Neural cell (in vitro differentiated cells): ENCODE measurements at regions not wholly inside any gene's neighbourhood (a gene's known extent, or its start where the extent isn't known, plus 50 kb on each side); places are given as distances from the start of the nearest gene placed in this dataset.

ENCODE experiments used
- H2AFZ ChIP-seq: fragments of 200-600, 300-800 bp; sonication (generic), shearing (Covaris generic); 2 replicates; pipeline ENCODE4 v1.6.0; 2014; ENCODE audit warnings: low read depth, mild to moderate bottlenecking, antibody characterized with exemption, low read length, moderate library complexity
- H3F3A ChIP-seq: fragments of 200-600 bp; shearing (Covaris generic); 2 replicates; pipeline ENCODE4 v1.6.1; 2016; ENCODE audit warnings: mild to moderate bottlenecking, moderate library complexity, mixed read lengths, antibody characterized with exemption, low read length; ENCODE audit not compliant: insufficient read depth, poor library complexity, severe bottlenecking
- H3K27ac ChIP-seq: fragments of 200-600, 300-800 bp; sonication (generic), shearing (Covaris generic); 2 replicates; pipeline ENCODE4 v1.5.1; 2014; ENCODE audit warnings: mild to moderate bottlenecking, low read length, moderate library complexity
- H3K27me3 ChIP-seq: fragments of 300-800, 200-600 bp; sonication (generic), shearing (Covaris generic); 2 replicates; pipeline ENCODE4 v1.6.0; 2014; ENCODE audit warnings: mild to moderate bottlenecking, low read depth, low read length, moderate library complexity; ENCODE audit not compliant: insufficient read depth
- H3K36me3 ChIP-seq: fragments of 300-800, 200-600 bp; sonication (generic), shearing (Covaris generic); 2 replicates; pipeline ENCODE4 v1.5.1; 2014; ENCODE audit warnings: mild to moderate bottlenecking, antibody characterized with exemption, low read length, moderate library complexity; ENCODE audit not compliant: insufficient read depth
- H3K4me2 ChIP-seq: fragments of 300-800, 200-600 bp; sonication (generic), shearing (Covaris generic); 2 replicates; pipeline ENCODE4 v1.6.0; 2014; ENCODE audit warnings: mild to moderate bottlenecking, low read length
- H3K4me3 ChIP-seq: fragments of 300-800, 200-600 bp; sonication (generic), shearing (Covaris generic); 2 replicates; pipeline ENCODE4 v1.5.1; 2014; ENCODE audit warnings: mild to moderate bottlenecking, low read length, moderate library complexity
- H3K79me2 ChIP-seq: fragments of 200-600 bp; shearing (Covaris generic); replicated peaks from 2 replicates; pipeline ENCODE4 v1.6.0; 2014; ENCODE audit warnings: mild to moderate bottlenecking, low read length, moderate library complexity; ENCODE audit not compliant: insufficient read depth
- H3K9ac ChIP-seq: fragments of 300-800, 200-600 bp; sonication (generic), shearing (Covaris generic); 2 replicates; pipeline ENCODE4 v1.6.1; 2016; ENCODE audit warnings: mild to moderate bottlenecking, low read length, mixed read lengths
- H3K9me2 ChIP-seq: fragments of 200-600 bp; shearing (Covaris generic); 2 replicates; pipeline ENCODE4 v1.6.1; 2016; ENCODE audit warnings: mild to moderate bottlenecking, low read length, mixed read lengths; ENCODE audit not compliant: insufficient read depth
- H3K9me3 ChIP-seq: fragments of 200-600, 300-800 bp; sonication (generic), shearing (Covaris generic); 2 replicates; pipeline ENCODE4 v1.6.1; 2016; ENCODE audit warnings: mild to moderate bottlenecking, mixed run types, low read length, moderate library complexity, mixed read lengths
- H4K20me1 ChIP-seq: fragments of 200-600 bp; shearing (Covaris generic); 2 replicates; pipeline ENCODE4 v1.6.1; 2016; ENCODE audit warnings: mild to moderate bottlenecking, mixed run types; ENCODE audit not compliant: insufficient read depth
- CTCF ChIP-seq: fragments of 450-650 bp; IDR thresholded peaks from 2 replicates; pipeline ENCODE4 v1.5.1; 2014; ENCODE audit warnings: antibody characterized with exemption, mild to moderate bottlenecking, moderate library complexity; ENCODE audit not compliant: poor library complexity, severe bottlenecking
- EP300 ChIP-seq: fragments of 450-650 bp; conservative IDR thresholded peaks from 2 replicates; pipeline ENCODE4 v1.6.1; 2014; ENCODE audit warnings: antibody characterized with exemption, mild to moderate bottlenecking, moderate library complexity; ENCODE audit not compliant: poor library complexity, severe bottlenecking
- EZH2 ChIP-seq: fragments of 200-600, 300-800 bp; shearing (Covaris generic), sonication (generic); IDR thresholded peaks from 2 replicates; pipeline ENCODE4 v1.6.1; 2014; ENCODE audit warnings: antibody characterized with exemption, low read length, borderline replicate concordance, mild to moderate bottlenecking; ENCODE audit not compliant: insufficient read depth, poor library complexity, severe bottlenecking
- MXI1 ChIP-seq: fragments of 450-650 bp; conservative IDR thresholded peaks from 2 replicates; pipeline ENCODE4 v1.6.1; 2014; ENCODE audit warnings: antibody characterized with exemption, mild to moderate bottlenecking; ENCODE audit not compliant: poor library complexity, severe bottlenecking
- POLR2AphosphoS5 ChIP-seq: IDR thresholded peaks from 2 replicates; pipeline ENCODE4 v1.6.1; 2012
- RAD21 ChIP-seq: fragments of 450-650 bp; conservative IDR thresholded peaks from 2 replicates; pipeline ENCODE4 v1.6.1; 2014; ENCODE audit warnings: antibody characterized with exemption, mild to moderate bottlenecking, moderate library complexity
- REST ChIP-seq: IDR thresholded peaks from 2 replicates; pipeline ENCODE4 v1.6.1; 2012; ENCODE audit warnings: borderline replicate concordance
- SMC3 ChIP-seq: fragments of 450-650 bp; conservative IDR thresholded peaks from 2 replicates; pipeline ENCODE4 v1.6.1; 2014; ENCODE audit warnings: antibody characterized with exemption, mild to moderate bottlenecking, moderate library complexity; ENCODE audit not compliant: poor library complexity
- TAF1 ChIP-seq: IDR thresholded peaks from 2 replicates; pipeline ENCODE4 v1.6.1; 2012; ENCODE audit warnings: low read depth

GRCh38 chr6:8953310-8953709 lies 518.0 kb upstream of the SLC35B3 start:
- no peaks in the 10 kb centered on the region for H4K20me1 ChIP-seq
- no peaks in the 10 kb centered on the region for H3F3A ChIP-seq
- H3K9me3 ChIP-seq = no peaks in the 10 kb centered on the region
- H3K4me3 ChIP-seq = no peak overlapping the region
- no peaks in the 10 kb centered on the region for H3K9me2 ChIP-seq
- H3K27ac ChIP-seq = no peak overlapping the region
- TF ChIP-seq RAD21 (no peak), POLR2AphosphoS5 (no peak), MXI1 (no peak), SMC3 (no peak), TAF1 (no peak), CTCF (no peak), REST (no peak)
- no peak overlapping the region for H2AFZ ChIP-seq
- no peak overlapping the region for H3K9ac ChIP-seq
- no peaks in the 10 kb centered on the region for H3K36me3 ChIP-seq
- no peak overlapping the region for H3K4me2 ChIP-seq
- H3K79me2 ChIP-seq = no peaks in the 10 kb centered on the region
- no peaks in the 10 kb centered on the region for H3K27me3 ChIP-seq

GRCh38 chr6:8948733-8949132 lies 513.4 kb upstream of the SLC35B3 start:
- Histone ChIP-seq H3K4me2 (no peak overlapping the region), H3K27me3 (no peaks in the 10 kb centered on the region), H3K9me2 (no peaks in the 10 kb centered on the region), H3K27ac (no peak overlapping the region), H3K9ac (no peak overlapping the region), H4K20me1 (no peaks in the 10 kb centered on the region), H3K9me3 (no peaks in the 10 kb centered on the region), H3F3A (no peaks in the 10 kb centered on the region), H3K4me3 (no peak overlapping the region), H3K36me3 (no peaks in the 10 kb centered on the region), H2AFZ (no peak overlapping the region), H3K79me2 (no peaks in the 10 kb centered on the region)
- TF ChIP-seq POLR2AphosphoS5 = no peak
- TF ChIP-seq TAF1 = no peak
- TF ChIP-seq EP300 = no peak
- TF ChIP-seq EZH2 = no peak
- TF ChIP-seq MXI1 = no peak
- no peak for TF ChIP-seq REST
- TF ChIP-seq CTCF = no peak
- no peak for TF ChIP-seq RAD21
- TF ChIP-seq SMC3 = no peak
